Left lobe of liver (tissue), 2 donors: ENCODE measurements at regions not wholly inside any gene's neighbourhood (a gene's known extent, or its start where the extent isn't known, plus 50 kb on each side); places are given as distances from the start of the nearest gene placed in this dataset.
"Not testable (repeated sequence)": the region's sequence is repeated elsewhere in the genome, so short reads cannot be mapped to it uniquely, and the experiment has no call there.

Experiments used
- ATAC-seq: fragments of 200-7000 bp; cut with Tn5 transposase; one replicate; pipeline ENCODE4 v1.9.1; 2020; ENCODE audit warnings: mild to moderate bottlenecking, moderate library complexity
- DNase-seq: peaks from one replicate; pipeline ENCODE4 v3.0.0-alpha.2; 2020; ENCODE audit warnings: low spot score
- donor health status: DM: no; HTN: no; CAD: no; lungs with moderate emphysema.
- donor health status: DM: no; HTN: yes; CAD: no.

DNA sequence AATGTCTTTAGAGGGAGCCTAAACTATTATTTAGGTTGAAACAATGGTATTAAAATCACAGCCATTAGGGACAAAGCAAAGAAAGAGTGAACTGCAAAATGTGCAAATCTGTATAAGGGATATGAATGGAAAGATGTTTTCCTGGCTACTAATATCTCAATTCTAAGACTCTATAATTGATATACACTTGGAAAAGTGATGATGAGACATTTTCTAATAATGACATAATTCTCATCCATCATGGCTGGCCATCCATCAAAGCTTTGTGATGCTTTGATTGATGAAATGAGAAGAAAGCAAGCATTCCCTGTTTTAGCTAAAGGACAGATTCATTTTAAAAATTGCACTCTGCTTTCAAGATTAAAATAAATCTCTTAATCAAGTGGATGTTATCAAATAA lies 965.5 kb upstream of the IGFBP7 start:
- ATAC-seq (no peak), DNase-seq (no peak)

DNA sequence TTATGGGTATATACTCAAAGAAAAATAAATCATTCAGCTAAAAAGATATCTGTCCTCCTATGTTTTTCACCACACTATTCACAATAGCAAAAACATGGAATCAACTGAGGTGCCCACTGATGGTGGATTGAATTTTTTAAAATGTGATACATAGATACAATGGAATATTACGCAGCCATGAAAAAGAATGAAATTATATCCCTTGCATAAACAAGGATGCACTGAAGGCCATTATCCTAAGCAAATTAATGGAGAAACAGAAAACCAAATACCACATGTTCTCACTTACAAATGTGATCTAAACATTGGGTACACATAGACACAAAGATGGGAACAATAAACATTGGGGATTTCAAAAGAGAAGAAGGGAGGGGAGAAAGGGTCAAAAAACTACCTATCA lies 964.2 kb upstream of the IGFBP7 start:
- ATAC-seq (no peak), DNase-seq (no peak)

DNA sequence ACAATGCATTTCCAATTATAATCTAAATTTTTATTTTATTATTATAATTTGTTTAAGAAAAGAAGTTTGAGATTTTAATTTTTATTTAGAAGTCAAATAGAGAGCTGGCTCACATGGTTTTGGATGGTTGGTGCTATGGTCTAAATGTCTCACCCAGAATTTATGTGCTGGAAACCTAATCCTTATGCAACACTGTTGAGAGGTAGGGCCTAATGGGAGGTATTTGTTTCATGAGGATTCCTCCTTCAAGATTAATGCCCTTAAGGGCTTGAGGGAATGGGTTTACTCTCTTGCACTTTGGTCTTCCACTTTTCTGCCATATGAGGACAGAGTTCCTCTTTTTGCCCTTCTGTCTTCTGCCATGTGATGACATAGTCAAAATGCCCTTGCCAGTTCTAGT lies 960.5 kb upstream of the IGFBP7 start:
- no peak for DNase-seq

DNA sequence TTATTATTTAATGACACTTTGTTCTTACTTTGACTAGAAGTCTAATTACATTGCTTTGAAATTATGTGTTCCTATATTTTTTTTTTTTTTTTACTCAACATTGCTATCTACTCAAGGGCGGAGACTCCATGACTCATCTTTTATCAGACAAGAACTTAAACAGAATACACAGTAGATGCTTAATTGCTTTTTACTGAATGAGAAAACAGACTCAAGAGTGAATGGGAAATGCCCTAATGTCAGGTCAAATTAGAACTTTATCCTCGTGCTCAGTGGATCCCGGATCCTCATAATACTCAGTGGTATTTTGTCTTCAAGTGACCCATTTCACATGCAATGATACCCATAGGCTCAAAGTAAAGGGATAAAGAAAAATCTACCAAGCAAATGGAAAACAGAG lies 954.5 kb upstream of the IGFBP7 start:
- ATAC-seq = no peak
- no peak for DNase-seq

More for the DNA sequence above, 960.5 kb upstream of the IGFBP7 start:
- no peak for ATAC-seq

- ATAC-seq = no peak
- DNase-seq = no peak
Measured at GRCh38 chr4:58063404-58064160, 953.4 kb upstream of the IGFBP7 start.

DNA sequence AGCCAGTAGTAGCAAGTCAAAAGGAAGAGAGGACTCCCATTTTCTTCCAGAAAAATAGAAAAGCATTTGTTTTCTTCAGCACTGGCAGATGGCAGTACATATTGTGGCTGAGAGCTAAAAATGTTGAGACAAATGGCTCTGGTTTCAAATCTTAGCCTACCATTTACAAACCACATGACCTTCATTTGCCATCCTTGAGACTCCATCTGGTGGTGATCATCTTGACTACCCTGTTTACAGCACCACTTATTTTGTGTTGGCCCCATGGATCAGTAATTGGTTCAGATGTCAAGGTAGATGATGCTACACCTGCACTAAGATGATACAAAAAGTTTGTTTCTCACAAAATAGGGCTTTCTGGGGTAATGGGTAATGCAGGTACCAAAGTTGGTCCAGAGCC lies 951.8 kb upstream of the IGFBP7 start:
- ATAC-seq = peak; percentile 53

DNA sequence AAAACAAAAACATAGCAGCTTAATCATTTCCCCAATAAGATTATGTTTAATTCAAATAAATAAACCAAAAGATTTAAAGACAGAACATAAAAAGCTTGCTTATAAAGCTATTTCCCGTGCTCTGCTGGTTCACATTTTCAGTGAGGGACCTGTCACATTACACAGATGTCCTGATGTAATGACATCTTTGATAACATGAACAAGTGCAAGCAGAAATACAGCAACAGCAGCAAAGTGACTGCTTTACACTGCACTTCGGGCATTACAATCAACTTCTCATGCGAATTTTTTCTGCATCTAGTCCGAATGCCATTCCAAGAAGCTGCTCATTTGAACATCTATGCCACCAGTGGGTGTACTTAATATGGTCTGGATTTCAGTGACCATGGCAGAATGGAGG lies 940.3 kb upstream of the IGFBP7 start:
- DNase-seq (no peak), ATAC-seq (no peak)

More for the DNA sequence above, 951.8 kb upstream of the IGFBP7 start:
- no peak for DNase-seq

- ATAC-seq (no peak), DNase-seq (no peak)
Measured at GRCh38 chr4:58048491-58048890, 938.3 kb upstream of the IGFBP7 start.

DNA sequence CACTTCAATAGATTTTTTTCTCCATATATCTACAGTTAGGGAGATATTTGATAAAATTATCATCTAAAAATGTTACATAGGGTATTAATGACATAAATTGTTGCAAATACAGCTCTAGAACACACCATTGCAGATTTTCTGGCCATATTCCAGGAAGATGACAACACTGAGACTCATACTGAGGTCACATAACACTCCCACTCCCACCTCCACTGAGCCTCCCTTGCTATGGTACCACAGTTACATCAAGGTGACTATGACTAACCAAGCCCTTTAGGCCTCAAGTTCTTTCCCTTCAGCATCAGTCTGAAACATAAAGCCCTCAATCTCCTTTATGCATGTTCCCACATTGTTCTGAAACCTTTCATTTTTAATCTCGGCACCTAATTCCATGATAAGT lies 932.0 kb upstream of the IGFBP7 start:
- DNase-seq = no peak
- no peak for ATAC-seq

GRCh38 chr4:57993944-57994343 lies 883.8 kb upstream of the IGFBP7 start:
- ATAC-seq (no peak), DNase-seq (no peak)

GRCh38 chr4:57989430-57989829 lies 879.2 kb upstream of the IGFBP7 start:
- no peak for ATAC-seq
- DNase-seq = no peak

DNA sequence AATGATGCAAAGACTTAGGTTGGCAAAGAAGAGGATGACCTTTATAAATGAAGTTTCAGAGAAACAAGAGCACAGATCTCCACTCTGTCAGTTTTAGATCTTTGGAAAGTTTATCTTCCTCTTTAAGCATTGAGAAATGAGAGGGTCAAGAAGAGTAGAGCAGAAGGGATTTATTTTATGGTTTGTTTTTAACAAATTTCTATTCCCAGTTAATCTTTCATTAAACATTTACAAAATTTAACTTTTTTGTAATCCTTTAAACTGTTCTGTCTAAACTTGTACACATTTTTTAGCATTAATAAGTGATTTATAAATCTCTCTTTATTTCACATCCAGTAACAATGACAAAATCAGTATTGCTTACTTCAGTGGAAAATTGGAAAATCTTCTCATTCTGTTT lies 875.0 kb upstream of the IGFBP7 start:
- DNase-seq = no peak
- no peak for ATAC-seq

DNA sequence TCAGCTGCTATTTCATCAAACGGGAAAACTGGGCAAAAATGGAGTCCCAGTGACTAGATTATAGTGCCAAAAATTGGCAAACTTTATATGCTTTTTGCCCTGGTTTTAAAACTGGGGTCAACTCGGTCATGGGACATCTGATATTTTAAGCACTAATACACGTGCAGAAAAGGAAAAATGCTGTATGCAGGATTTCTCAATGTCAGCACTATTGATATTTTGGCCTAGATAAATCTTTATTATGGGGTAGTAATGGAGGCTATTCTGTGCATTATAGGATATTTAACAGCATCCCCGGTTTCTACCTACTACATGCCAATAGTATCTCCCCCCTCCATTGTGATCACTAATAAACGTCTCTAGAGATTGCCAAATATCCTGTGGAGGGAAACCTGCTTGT lies 870.9 kb upstream of the IGFBP7 start:
- ATAC-seq (no peak), DNase-seq (no peak)

GRCh38 chr4:57974821-57975220 lies 864.6 kb upstream of the IGFBP7 start:
- DNase-seq (no peak), ATAC-seq (no peak)

DNA sequence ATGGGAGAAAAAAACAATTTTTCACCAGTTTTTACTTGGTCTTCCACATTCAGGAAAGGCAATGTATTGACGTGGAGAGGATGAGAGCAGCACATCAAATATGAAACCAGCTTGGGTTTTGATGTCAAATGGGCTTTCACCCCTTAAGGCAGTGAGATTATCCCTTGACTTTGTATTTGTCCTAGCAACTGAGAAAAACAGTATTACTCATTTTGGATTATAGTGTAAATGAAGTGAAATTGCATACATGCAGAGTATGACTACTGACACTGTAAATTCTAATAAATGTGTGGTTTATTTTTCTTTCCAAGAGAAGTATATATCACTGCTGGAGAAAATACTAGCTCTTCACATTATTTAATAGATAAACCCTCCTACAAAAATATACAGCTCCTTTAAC lies 863.6 kb upstream of the IGFBP7 start:
- ATAC-seq = no peak

DNA sequence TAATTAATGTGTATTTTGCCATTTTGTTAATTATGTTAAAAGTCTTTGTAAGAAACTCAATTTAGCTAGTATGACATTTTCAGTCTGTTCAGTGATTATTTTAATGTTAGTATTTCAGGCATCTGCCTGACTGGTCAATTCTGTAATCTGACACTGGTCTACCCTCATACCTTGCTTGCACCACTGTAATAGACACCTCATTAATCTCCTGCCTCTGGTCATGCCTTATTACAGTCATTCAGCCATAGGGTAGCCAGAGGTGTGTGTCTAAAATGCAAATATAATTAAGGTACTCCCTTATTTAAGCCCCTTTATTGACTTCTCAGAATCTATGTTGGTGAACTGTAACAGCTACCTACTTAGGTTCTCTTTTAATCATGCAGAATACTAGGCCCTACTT lies 861.1 kb upstream of the IGFBP7 start:
- no peak for DNase-seq
- ATAC-seq = no peak

More for the DNA sequence above, 863.6 kb upstream of the IGFBP7 start:
- no peak for DNase-seq

DNA sequence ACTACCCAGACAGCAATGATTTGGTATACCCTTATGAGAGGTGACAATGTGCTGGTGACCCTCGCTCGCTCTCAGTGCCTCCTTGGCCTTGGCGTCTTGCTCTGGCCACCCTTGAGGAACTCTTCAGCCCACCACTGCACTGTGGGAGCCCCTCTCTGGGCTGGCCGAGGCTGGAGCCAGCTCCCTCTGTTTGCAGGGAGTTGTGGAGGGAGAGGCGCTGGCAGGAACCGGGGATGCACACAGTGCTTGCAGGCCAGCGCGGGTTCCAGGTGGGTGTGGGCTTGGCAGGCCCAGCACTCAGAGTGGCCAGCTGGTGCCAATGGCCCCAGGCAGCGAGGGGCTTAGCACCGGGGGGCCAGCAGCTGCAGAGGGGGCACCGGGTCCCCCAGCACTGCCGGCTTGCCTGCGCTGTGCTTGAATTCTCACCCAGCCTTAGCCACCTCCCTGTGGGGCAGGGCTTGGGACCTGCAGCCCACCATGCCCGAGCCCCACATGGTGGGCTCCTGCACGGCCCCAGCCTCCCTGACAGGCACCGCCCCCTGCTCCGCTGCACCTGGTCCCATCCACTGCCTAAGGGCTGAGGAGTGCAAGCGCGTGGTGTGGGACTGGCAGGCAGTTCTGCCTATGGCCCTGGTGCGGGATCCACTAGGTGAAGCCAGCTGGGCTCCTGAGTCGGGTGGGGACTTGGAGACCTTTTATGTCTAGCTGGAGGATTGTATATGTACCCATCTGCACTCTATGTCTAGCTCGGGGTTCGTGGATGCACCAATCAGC lies 857.0 kb upstream of the IGFBP7 start:
- DNase-seq (no peak), ATAC-seq (no peak)

DNA sequence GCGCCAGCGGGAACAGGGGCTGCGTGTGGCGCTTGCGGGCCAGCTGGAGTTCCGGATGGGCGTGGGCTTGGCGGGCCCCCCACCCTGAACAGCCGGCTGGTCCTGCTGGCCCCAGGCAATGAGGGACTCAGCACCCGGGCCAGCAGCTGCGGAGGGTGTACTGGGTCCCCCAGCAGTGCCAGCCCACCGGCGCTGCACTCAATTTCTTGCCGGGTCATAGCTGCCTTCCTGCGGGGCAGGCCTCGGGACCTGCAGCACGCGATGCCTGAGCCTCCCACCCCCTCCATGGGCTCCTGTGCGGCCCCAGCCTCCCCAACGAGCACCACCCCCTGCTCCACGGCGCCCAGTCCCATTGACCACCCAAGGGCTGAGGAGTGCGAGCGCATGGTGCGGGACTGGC lies 855.2 kb upstream of the IGFBP7 start:
- ATAC-seq, DNase-seq: not testable (repeated sequence)

DNA sequence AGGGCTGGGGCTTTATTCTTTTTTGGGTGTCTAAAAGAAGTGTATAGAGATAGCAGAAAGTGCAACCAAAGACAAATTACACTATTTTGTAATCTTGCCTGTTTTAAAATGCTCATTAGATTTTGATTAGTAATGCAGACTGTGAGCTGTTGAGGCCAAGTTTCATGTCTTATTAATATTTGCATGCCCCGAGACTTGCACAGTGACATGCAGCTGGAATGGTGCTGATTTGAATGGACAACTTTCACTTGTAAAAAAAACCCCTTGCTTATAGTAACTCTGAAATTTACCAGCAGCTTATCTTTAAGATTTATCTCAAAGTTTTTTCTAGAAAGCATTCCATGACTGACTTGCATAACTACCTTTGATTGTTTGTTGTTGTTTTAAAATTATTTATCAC lies 835.1 kb upstream of the IGFBP7 start:
- ATAC-seq (no peak), DNase-seq (no peak)

DNA sequence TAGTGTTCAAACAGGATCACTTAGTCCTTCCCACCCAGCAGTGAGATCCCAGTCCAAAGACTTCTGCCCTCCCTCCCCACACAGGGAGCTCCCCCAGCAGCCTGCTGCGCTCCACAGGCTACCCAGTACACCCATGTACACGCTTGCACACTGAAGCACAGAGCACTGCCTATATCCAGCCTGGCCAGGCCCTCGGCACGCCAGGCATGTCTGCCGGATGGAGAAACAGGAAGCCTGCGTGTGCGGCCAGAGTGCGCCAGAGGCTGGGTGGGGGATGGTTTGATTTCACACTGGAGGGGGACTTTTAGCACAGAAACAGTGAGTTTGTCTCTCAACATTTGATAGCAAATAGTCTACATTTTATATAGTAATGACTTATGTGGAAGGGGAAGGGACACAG lies 833.5 kb upstream of the IGFBP7 start:
- no peak for ATAC-seq
- no peak for DNase-seq

DNA sequence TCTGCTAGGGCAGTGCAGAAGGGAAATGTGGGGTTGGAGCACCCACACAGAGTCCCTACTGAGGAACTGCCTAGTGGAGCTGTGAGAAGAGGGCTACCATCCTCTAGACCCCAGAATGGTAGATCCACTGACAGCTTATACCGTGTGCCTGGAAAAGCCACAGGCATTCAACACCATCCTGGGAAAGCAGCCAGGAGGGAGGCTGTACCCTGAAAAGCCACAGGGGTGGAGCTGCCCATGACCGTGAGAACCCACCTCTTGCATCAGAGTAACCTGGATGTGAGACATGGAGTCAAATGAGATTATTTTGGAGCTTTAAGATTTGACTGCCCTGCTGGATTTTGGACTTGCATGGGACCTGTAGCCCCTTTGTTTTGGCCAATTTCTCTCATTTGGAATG lies 827.1 kb upstream of the IGFBP7 start:
- ATAC-seq, DNase-seq: not testable (repeated sequence)

DNA sequence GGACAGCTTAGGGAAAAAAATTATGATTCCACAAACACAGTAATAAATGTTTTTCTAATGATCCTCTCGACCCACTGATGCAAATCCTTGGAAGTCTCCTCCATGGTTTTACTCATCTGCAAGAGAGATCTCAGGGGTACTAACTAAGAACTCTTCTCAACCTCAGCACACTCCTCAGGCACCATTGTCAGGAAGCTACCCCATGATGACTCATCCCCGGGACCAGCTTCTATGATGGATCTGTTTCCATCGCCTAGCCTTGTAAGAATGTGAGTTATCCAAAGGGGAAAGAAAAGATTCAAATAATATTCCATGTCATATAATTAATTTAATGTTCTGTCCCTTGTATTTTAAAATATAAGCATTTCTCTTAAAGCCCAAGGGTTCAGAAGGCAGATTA lies 816.1 kb upstream of the IGFBP7 start:
- DNase-seq (no peak), ATAC-seq (no peak)
